ENCODE measurements at regions not wholly inside any gene's neighbourhood (a gene's known extent, or its start where the extent isn't known, plus 50 kb on each side); places are given as distances from the start of the nearest gene placed in this dataset.

GRCh38 chr4:112895811-112896608, 153.4 kb upstream of the ANK2 start:
- TF ChIP-seq CTCF (IDR thresholded peaks at IDR 0.05) (no peak), POLR2A (IDR thresholded peaks at IDR 0.05) (no peak), POLR2AphosphoS5 (IDR thresholded peaks at IDR 0.05) (no peak)

Measured in prostate gland (tissue), 2 donors.